Liver (tissue), 8 donors: ENCODE measurements at regions not wholly inside any gene's neighbourhood (a gene's known extent, or its start where the extent isn't known, plus 50 kb on each side); places are given as distances from the start of the nearest gene placed in this dataset.

Experiments used
- DNase-seq: peaks from one replicate; pipeline ENCODE4 v3.0.0-alpha.2; 2017; ENCODE audit warnings: low spot score
- H3K27ac ChIP-seq, 2 donors: one replicate each; pipeline ENCODE4 v1.7.0; 2013; ENCODE audit warnings: inconsistent platforms in 2 of 2, low read length in 2 of 2, control low read depth in 1 of 2, low read depth in 1 of 2, mild to moderate bottlenecking in 1 of 2
- H3K27me3 ChIP-seq, 4 donors: one replicate each; pipeline versions ENCODE4 v1.6.1 to v1.7.0; 2013; ENCODE audit warnings: low read length in 3 of 4, inconsistent platforms in 1 of 4, mild to moderate bottlenecking in 1 of 4, moderate library complexity in 1 of 4; ENCODE audit not compliant: control insufficient read depth in 4 of 4, insufficient read depth in 4 of 4
- H3K36me3 ChIP-seq, 4 donors: one replicate each; pipeline versions ENCODE4 v1.6.1 to v1.7.0; 2013; ENCODE audit warnings: low read length in 3 of 4, mild to moderate bottlenecking in 3 of 4, low read depth in 1 of 4, moderate library complexity in 1 of 4; ENCODE audit not compliant: control insufficient read depth in 4 of 4, insufficient read depth in 3 of 4
- H3K4me1 ChIP-seq, 4 donors: one replicate each; pipeline versions ENCODE4 v1.6.1 to v1.7.0; 2013; ENCODE audit warnings: low read length in 3 of 4, mild to moderate bottlenecking in 3 of 4, moderate library complexity in 1 of 4; ENCODE audit not compliant: control insufficient read depth in 4 of 4, insufficient read depth in 4 of 4
- H3K4me3 ChIP-seq, 3 donors: one replicate each; pipeline versions ENCODE4 v1.6.1 to v1.7.0; 2013; ENCODE audit warnings: low read length in 3 of 3, control low read depth in 1 of 3, low read depth in 1 of 3, mild to moderate bottlenecking in 1 of 3
- H3K9ac ChIP-seq, 2 donors: one replicate each; pipeline ENCODE4 v1.7.0; 2013; ENCODE audit warnings: low read length in 2 of 2, mild to moderate bottlenecking in 2 of 2, moderate library complexity in 2 of 2, control low read depth in 1 of 2, low read depth in 1 of 2
- H3K9me3 ChIP-seq, 4 donors: one replicate each; pipeline versions ENCODE4 v1.6.1 to v1.7.0; 2013; ENCODE audit warnings: low read length in 3 of 4; ENCODE audit not compliant: control insufficient read depth in 4 of 4
- ATF3 ChIP-seq: IDR thresholded peaks from 2 replicates; pipeline ENCODE4 v1.6.1; 2016; ENCODE audit warnings: antibody characterized with exemption
- CTCF ChIP-seq: fragments of 150-350 bp; IDR thresholded peaks from 2 replicates; pipeline ENCODE4 v1.5.1; 2017; ENCODE audit warnings: improper control_type of control experiment, low read depth, low read length; ENCODE audit not compliant: missing input control
- EGR1 ChIP-seq, 2 donors: IDR thresholded peaks; 2 replicates each; pipeline ENCODE4 v1.6.1; 2016 to 2018; ENCODE audit warnings: antibody characterized with exemption in 2 of 2, low read depth in 2 of 2
- FOXA1 ChIP-seq: IDR thresholded peaks from 2 replicates; pipeline ENCODE4 v1.6.1; 2016; ENCODE audit warnings: antibody characterized with exemption
- FOXA2 ChIP-seq: IDR thresholded peaks from 2 replicates; pipeline ENCODE4 v1.6.1; 2016; ENCODE audit warnings: antibody characterized with exemption
- GABPA ChIP-seq, 2 donors: IDR thresholded peaks in 1 of 2; conservative IDR thresholded peaks in 1 of 2; 2 replicates each; pipeline ENCODE4 v1.6.1; 2016; ENCODE audit warnings: antibody characterized with exemption in 2 of 2, mild to moderate bottlenecking in 1 of 2, moderate library complexity in 1 of 2
- HNF4A ChIP-seq, 2 donors: conservative IDR thresholded peaks; 2 replicates each; pipeline ENCODE4 v1.6.1; 2016; ENCODE audit warnings: antibody characterized with exemption in 2 of 2, mild to moderate bottlenecking in 2 of 2
- HNF4G ChIP-seq: IDR thresholded peaks from 2 replicates; pipeline ENCODE4 v1.6.1; 2016; ENCODE audit warnings: antibody characterized with exemption
- JUND ChIP-seq, 2 donors: IDR thresholded peaks; 2 replicates each; pipeline ENCODE4 v1.6.1; 2016; ENCODE audit warnings: antibody characterized with exemption in 2 of 2
- MAX ChIP-seq: IDR thresholded peaks from 2 replicates; pipeline ENCODE4 v1.6.1; 2016; ENCODE audit warnings: antibody characterized with exemption
- NR2F2 ChIP-seq: IDR thresholded peaks from 2 replicates; pipeline ENCODE4 v1.6.1; 2016; ENCODE audit warnings: antibody characterized with exemption
- RAD21 ChIP-seq, 2 donors: IDR thresholded peaks; 2 replicates each; pipeline ENCODE4 v1.6.1; 2016; ENCODE audit warnings: antibody characterized with exemption in 2 of 2, mild to moderate bottlenecking in 2 of 2
- REST ChIP-seq: IDR thresholded peaks from 2 replicates; pipeline ENCODE4 v1.6.1; 2016; ENCODE audit warnings: antibody characterized with exemption, mild to moderate bottlenecking
- RXRA ChIP-seq, 2 donors: IDR thresholded peaks; 2 replicates each; pipeline ENCODE4 v1.6.1; 2017 to 2018; ENCODE audit warnings: antibody characterized with exemption in 2 of 2, mild to moderate bottlenecking in 1 of 2
- SP1 ChIP-seq: IDR thresholded peaks from 2 replicates; pipeline ENCODE4 v1.6.1; 2018; ENCODE audit warnings: antibody characterized with exemption, mild to moderate bottlenecking
- TAF1 ChIP-seq: conservative IDR thresholded peaks from 2 replicates; pipeline ENCODE4 v1.6.1; 2016; ENCODE audit warnings: antibody characterized with exemption, mild to moderate bottlenecking
- YY1 ChIP-seq: IDR thresholded peaks from 2 replicates; pipeline ENCODE4 v1.6.1; 2016; ENCODE audit warnings: antibody characterized with exemption, mild to moderate bottlenecking
- ZBTB33 ChIP-seq: IDR thresholded peaks from 2 replicates; pipeline ENCODE4 v1.6.1; 2016; ENCODE audit warnings: antibody characterized with exemption
- WGBS: extraction: QIAGEN DNeasy Blood & Tissue Kit; methylation state at CpG from one replicate; pipeline ENCODE4 v1.1.7; 2013; 5-methylcytosine and 5-hydroxymethylcytosine counted together
- donor health status: healthy.
- donor health status: healthy.
- donor health status: healthy.
- donor health status: healthy.
- donor health status: healthy.

- Histone ChIP-seq H3K9ac (no peak overlapping the region), H3K4me3 (no peak overlapping the region), H3K27ac (no peak overlapping the region), H3K4me1 (no peaks in the 10 kb centered on the region), H3K9me3 (no peaks in the 10 kb centered on the region), H3K36me3 (no peaks in the 10 kb centered on the region), H3K27me3 (peaks cover 0 to 4% (median 0%) of the 10 kb centered on the region in 4 donors)
- 89% methylated on average over 3 of the region's 3 CpGs for WGBS
- DNase-seq = no peak
- TF ChIP-seq FOXA2 (no peak), JUND (IDR thresholded peaks at IDR 0.05) (no peak), REST (no peak), NR2F2 (no peak), FOXA1 (no peak), ATF3 (no peak), RXRA (IDR thresholded peaks at IDR 0.05) (no peak), TAF1 (no peak), CTCF (no peak), SP1 (no peak), MAX (no peak), EGR1 (IDR thresholded peaks at IDR 0.05; ENCODE audit: low read depth in 2 of 2) (no peak), ZBTB33 (no peak), HNF4A (conservative IDR thresholded peaks at IDR 0.05) (no peak), RAD21 (IDR thresholded peaks at IDR 0.05) (no peak), YY1 (no peak), HNF4G (no peak)
These were observed 272.4 kb downstream of the FIGN start for GRCh38 chr2:163463411-163463810.

- 93% methylated on average over 5 of the region's 5 CpGs for WGBS
- TF ChIP-seq ZBTB33 (no peak), FOXA1 (no peak), REST (no peak), MAX (no peak), HNF4A (conservative IDR thresholded peaks at IDR 0.05) (no peak), GABPA (IDR thresholded peaks at IDR 0.05 in 1 of 2, conservative IDR thresholded peaks at IDR 0.05 in 1 of 2) (no peak), EGR1 (IDR thresholded peaks at IDR 0.05; ENCODE audit: low read depth in 2 of 2) (no peak), YY1 (no peak), NR2F2 (no peak), TAF1 (no peak), RXRA (IDR thresholded peaks at IDR 0.05) (no peak)
- Histone ChIP-seq H3K27me3 (peaks cover 0 to 4% (median 0%) of the 10 kb centered on the region in 4 donors), H3K27ac (no peak overlapping the region), H3K9me3 (no peaks in the 10 kb centered on the region), H3K4me3 (no peak overlapping the region), H3K36me3 (no peaks in the 10 kb centered on the region), H3K9ac (no peak overlapping the region), H3K4me1 (no peaks in the 10 kb centered on the region)
- no peak for DNase-seq
These were observed 272.8 kb downstream of the FIGN start for GRCh38 chr2:163462993-163463392.
